Muscle of leg (tissue), 3 donors: ENCODE measurements at regions not wholly inside any gene's neighbourhood (a gene's known extent, or its start where the extent isn't known, plus 50 kb on each side); places are given as distances from the start of the nearest gene placed in this dataset.

ENCODE experiments used
- DNase-seq: peaks from one replicate; pipeline ENCODE4 v3.0.0; 2013
- H3K27ac ChIP-seq: one replicate; pipeline ENCODE4 v1.5.1; 2013; ENCODE audit warnings: mild to moderate bottlenecking, low read length, control low read depth
- H3K27me3 ChIP-seq: one replicate; pipeline ENCODE4 v1.6.1; 2013; ENCODE audit warnings: low read length; ENCODE audit not compliant: control insufficient read depth, insufficient read depth
- H3K36me3 ChIP-seq: one replicate; pipeline ENCODE4 v1.6.1; 2013; ENCODE audit warnings: low read length; ENCODE audit not compliant: control insufficient read depth, insufficient read depth
- H3K4me1 ChIP-seq: one replicate; pipeline ENCODE4 v1.6.1; 2013; ENCODE audit warnings: low read length; ENCODE audit not compliant: control insufficient read depth, insufficient read depth
- H3K4me3 ChIP-seq: one replicate; pipeline ENCODE4 v1.5.1; 2013; ENCODE audit warnings: low read length, control low read depth
- H3K9me3 ChIP-seq: replicated peaks from 2 replicates; pipeline ENCODE4 v1.6.1; 2013; ENCODE audit warnings: low read depth, low read length; ENCODE audit not compliant: control insufficient read depth
- WGBS: methylation state at CpG from one replicate; pipeline ENCODE4 v1.1.5; 2013; ENCODE audit warnings: missing lambda C conversion rate; ENCODE audit not compliant: insufficient coverage; 5-methylcytosine and 5-hydroxymethylcytosine counted together

GRCh38 chr19:29366757-29367156, 153.8 kb upstream of the UQCRFS1 start:
- WGBS = 85% methylated on average over 8 of the region's 10 CpGs
- Histone ChIP-seq H3K4me1 (no peaks in the 10 kb centered on the region), H3K36me3 (no peaks in the 10 kb centered on the region), H3K9me3 (no peaks in the 10 kb centered on the region), H3K4me3 (no peak overlapping the region), H3K27me3 (peaks cover 16% of the 10 kb centered on the region), H3K27ac (no peak overlapping the region)
- no peak for DNase-seq

GRCh38 chr19:29367791-29368222, 154.9 kb upstream of the UQCRFS1 start:
- no peak overlapping the region for H3K27ac ChIP-seq
- no peaks in the 10 kb centered on the region for H3K36me3 ChIP-seq
- peaks cover 16% of the 10 kb centered on the region for H3K27me3 ChIP-seq
- DNase-seq = no peak
- H3K4me1 ChIP-seq = no peaks in the 10 kb centered on the region
- 9% methylated on average over 5 of the region's 7 CpGs for WGBS
- no peaks in the 10 kb centered on the region for H3K9me3 ChIP-seq
- no peak overlapping the region for H3K4me3 ChIP-seq

GRCh38 chr19:29370276-29370675, 155.5 kb upstream of the VSTM2B start:
- 66% methylated on average over 5 of the region's 9 CpGs for whole genome bisulfite sequencing
- no peak overlapping the region for H3K4me3 ChIP-seq
- no peaks in the 10 kb centered on the region for H3K9me3 ChIP-seq
- no peak overlapping the region for H3K27ac ChIP-seq
- peaks cover 10% of the 10 kb centered on the region for H3K27me3 ChIP-seq
- no peaks in the 10 kb centered on the region for H3K4me1 ChIP-seq
- DNase-seq = no peak
- no peaks in the 10 kb centered on the region for H3K36me3 ChIP-seq

- Histone ChIP-seq H3K4me1 (no peaks in the 10 kb centered on the region), H3K27me3 (peaks cover 5% of the 10 kb centered on the region), H3K27ac (no peak overlapping the region), H3K4me3 (no peak overlapping the region), H3K36me3 (no peaks in the 10 kb centered on the region), H3K9me3 (no peaks in the 10 kb centered on the region)
- 40% methylated on average over 5 of the region's 7 CpGs for WGBS
- DNase-seq = no peak
Observed at GRCh38 chr19:29371251-29372090, 154.3 kb upstream of the VSTM2B start.

- DNase-seq = no peak
- Histone ChIP-seq H3K36me3 (no peaks in the 10 kb centered on the region), H3K9me3 (no peaks in the 10 kb centered on the region), H3K4me1 (no peaks in the 10 kb centered on the region), H3K27me3 (peaks cover 7% of the 10 kb centered on the region), H3K27ac (no peak overlapping the region), H3K4me3 (no peak overlapping the region)
- 60% methylated on average over 1 of the region's 5 CpGs for WGBS
Observed at GRCh38 chr19:29372091-29372415, 153.7 kb upstream of the VSTM2B start.

- peaks cover 5% of the 10 kb centered on the region for H3K27me3 ChIP-seq
- no peaks in the 10 kb centered on the region for H3K4me1 ChIP-seq
- H3K4me3 ChIP-seq = no peak overlapping the region
- WGBS = 93% methylated on average over 3 of the region's 3 CpGs
- no peaks in the 10 kb centered on the region for H3K9me3 ChIP-seq
- no peaks in the 10 kb centered on the region for H3K36me3 ChIP-seq
- DNase-seq = no peak
- no peak overlapping the region for H3K27ac ChIP-seq
Observed at GRCh38 chr19:29372461-29372860, 153.3 kb upstream of the VSTM2B start.

GRCh38 chr19:29372921-29373797, 152.6 kb upstream of the VSTM2B start:
- Histone ChIP-seq H3K27ac (no peak overlapping the region), H3K4me3 (no peak overlapping the region), H3K27me3 (peaks cover 7% of the 10 kb centered on the region), H3K4me1 (no peaks in the 10 kb centered on the region), H3K36me3 (no peaks in the 10 kb centered on the region), H3K9me3 (no peaks in the 10 kb centered on the region)
- DNase-seq = no peak
- WGBS = 61% methylated on average over 10 of the region's 12 CpGs

- Histone ChIP-seq H3K4me3 (no peak overlapping the region), H3K27me3 (peaks cover 26% of the 10 kb centered on the region)
- WGBS = 90% methylated on average over 13 of the region's 18 CpGs
Observed at GRCh38 chr19:29375429-29376119, 150.2 kb upstream of the VSTM2B start.

GRCh38 chr19:29376855-29377354, 148.9 kb upstream of the VSTM2B start:
- Histone ChIP-seq H3K4me1 (peaks cover 13% of the 10 kb centered on the region), H3K9me3 (no peaks in the 10 kb centered on the region), H3K36me3 (no peaks in the 10 kb centered on the region), H3K4me3 (no peak overlapping the region), H3K27ac (no peak overlapping the region), H3K27me3 (peaks cover 28% of the 10 kb centered on the region)
- no peak for DNase-seq
- 61% methylated on average over 4 of the region's 5 CpGs for WGBS

More at GRCh38 chr19:29375429-29376119, 150.2 kb upstream of the VSTM2B start:
- no peaks in the 10 kb centered on the region for H3K36me3 ChIP-seq
- no peaks in the 10 kb centered on the region for H3K9me3 ChIP-seq
- no peak overlapping the region for H3K27ac ChIP-seq
- DNase-seq = no peak
- peaks cover 10% of the 10 kb centered on the region for H3K4me1 ChIP-seq

- Histone ChIP-seq H3K9me3 (no peaks in the 10 kb centered on the region), H3K27ac (no peak overlapping the region), H3K36me3 (no peaks in the 10 kb centered on the region), H3K27me3 (peaks cover 28% of the 10 kb centered on the region), H3K4me1 (peaks cover 14% of the 10 kb centered on the region), H3K4me3 (no peak overlapping the region)
- 83% methylated on average over 2 of the region's 4 CpGs for WGBS
- DNase-seq = no peak
Observed at GRCh38 chr19:29378126-29378525, 147.7 kb upstream of the VSTM2B start.
